ENCODE measurements at regions not wholly inside any gene's neighbourhood (a gene's known extent, or its start where the extent isn't known, plus 50 kb on each side); places are given as distances from the start of the nearest gene placed in this dataset.

GRCh38 chr2:12330916-12331315, 385.8 kb upstream of the TRIB2 start:
- DNase-seq = no peak

GRCh38 chr2:12331698-12332097, 385.0 kb upstream of the TRIB2 start:
- DNase-seq = no peak

- DNase-seq = no peak
These were observed 383.4 kb upstream of the TRIB2 start for GRCh38 chr2:12333293-12333692.

- DNase-seq = no peak
These were observed 382.2 kb upstream of the TRIB2 start for GRCh38 chr2:12334412-12334966.

- DNase-seq = no peak
These were observed 381.6 kb upstream of the TRIB2 start for GRCh38 chr2:12335131-12335530.

GRCh38 chr2:12335995-12336394, 380.7 kb upstream of the TRIB2 start:
- no peak for DNase-seq

GRCh38 chr2:12338946-12339697, 377.6 kb upstream of the TRIB2 start:
- no peak for DNase-seq

GRCh38 chr2:12340164-12340563, 376.6 kb upstream of the TRIB2 start:
- DNase-seq = no peak

- DNase-seq = no peak
These were observed 375.5 kb upstream of the TRIB2 start for GRCh38 chr2:12341215-12341614.

- no peak for DNase-seq
These were observed 374.8 kb upstream of the TRIB2 start for GRCh38 chr2:12341920-12342319.

- DNase-seq = no peak
These were observed 373.6 kb upstream of the TRIB2 start for GRCh38 chr2:12343141-12343540.

- DNase-seq = no peak
These were observed 369.7 kb upstream of the TRIB2 start for GRCh38 chr2:12347066-12347493.

GRCh38 chr2:12348216-12348615, 368.5 kb upstream of the TRIB2 start:
- DNase-seq = no peak

GRCh38 chr2:12350821-12351220, 365.9 kb upstream of the TRIB2 start:
- no peak for DNase-seq

GRCh38 chr2:12352889-12353288, 363.8 kb upstream of the TRIB2 start:
- DNase-seq = no peak

- no peak for DNase-seq
These were observed 355.2 kb upstream of the TRIB2 start for GRCh38 chr2:12361506-12361905.

- no peak for DNase-seq
These were observed 353.6 kb upstream of the TRIB2 start for GRCh38 chr2:12363138-12363537.

- no peak for DNase-seq
These were observed 353.2 kb upstream of the TRIB2 start for GRCh38 chr2:12363569-12363968.

GRCh38 chr2:12369566-12369965, 347.2 kb upstream of the TRIB2 start:
- no peak for DNase-seq

- DNase-seq = no peak
These were observed 340.7 kb upstream of the TRIB2 start for GRCh38 chr2:12376025-12376424.

- no peak for DNase-seq
These were observed 337.6 kb upstream of the TRIB2 start for GRCh38 chr2:12379143-12379542.

GRCh38 chr2:12381543-12382325, 335.0 kb upstream of the TRIB2 start:
- no peak for DNase-seq

- no peak for DNase-seq
These were observed 334.4 kb upstream of the TRIB2 start for GRCh38 chr2:12382366-12382765.
